LHCN-M2 (cell line): ENCODE measurements at regions not wholly inside any gene's neighbourhood (a gene's known extent, or its start where the extent isn't known, plus 50 kb on each side); places are given as distances from the start of the nearest gene placed in this dataset.
"Not testable (repeated sequence)": the region's sequence is repeated elsewhere in the genome, so short reads cannot be mapped to it uniquely, and the experiment has no call there.

ENCODE experiments used
- DNase-seq: peaks from one replicate; pipeline ENCODE4 v3.0.0-alpha.2; 2012; ENCODE audit warnings: low read depth

- not testable (repeated sequence) for DNase-seq
Measured at GRCh38 chr10:105550453-105550852, 909.4 kb downstream of the SORCS3 start.

GRCh38 chr10:105549731-105550130 is 908.6 kb downstream of the SORCS3 start:
- DNase-seq, result no peak

- no peak for DNase-seq
Measured at GRCh38 chr10:105545101-105545500, 904.0 kb downstream of the SORCS3 start.

GRCh38 chr10:105540381-105540780 is 899.3 kb downstream of the SORCS3 start:
- DNase-seq, result no peak

- no peak for DNase-seq
Measured at GRCh38 chr10:105538874-105539273, 897.8 kb downstream of the SORCS3 start.

- DNase-seq, result no peak
Measured at GRCh38 chr10:105535478-105535877, 894.4 kb downstream of the SORCS3 start.

- DNase-seq, result no peak
Measured at GRCh38 chr10:105534086-105534485, 893.0 kb downstream of the SORCS3 start.

- no peak for DNase-seq
Measured at GRCh38 chr10:105516511-105516910, 875.4 kb downstream of the SORCS3 start.

GRCh38 chr10:105514106-105514505 is 873.0 kb downstream of the SORCS3 start:
- no peak for DNase-seq

- DNase-seq, result no peak
Measured at GRCh38 chr10:105509517-105509916, 868.4 kb downstream of the SORCS3 start.

- no peak for DNase-seq
Measured at GRCh38 chr10:105506262-105506661, 865.2 kb downstream of the SORCS3 start.

- no peak for DNase-seq
Measured at GRCh38 chr10:105503714-105504113, 862.6 kb downstream of the SORCS3 start.

GRCh38 chr10:105502058-105502457 is 861.0 kb downstream of the SORCS3 start:
- no peak for DNase-seq

- no peak for DNase-seq
Measured at GRCh38 chr10:105494944-105495343, 853.9 kb downstream of the SORCS3 start.

GRCh38 chr10:105494303-105494702 is 853.2 kb downstream of the SORCS3 start:
- no peak for DNase-seq

GRCh38 chr10:105473170-105473569 is 832.1 kb downstream of the SORCS3 start:
- DNase-seq, result no peak

- no peak for DNase-seq
Measured at GRCh38 chr10:105468759-105469158, 827.7 kb downstream of the SORCS3 start.

GRCh38 chr10:105466521-105466920 is 825.4 kb downstream of the SORCS3 start:
- DNase-seq, result no peak

GRCh38 chr10:105434970-105435369 is 793.9 kb downstream of the SORCS3 start:
- no peak for DNase-seq

GRCh38 chr10:105413997-105414396 is 772.9 kb downstream of the SORCS3 start:
- DNase-seq, result no peak

- no peak for DNase-seq
Measured at GRCh38 chr10:105409370-105409769, 768.3 kb downstream of the SORCS3 start.

- no peak for DNase-seq
Measured at GRCh38 chr10:105406488-105406887, 765.4 kb downstream of the SORCS3 start.

GRCh38 chr10:105398202-105398601 is 757.1 kb downstream of the SORCS3 start:
- DNase-seq, result no peak

- no peak for DNase-seq
Measured at GRCh38 chr10:105391670-105392351, 750.7 kb downstream of the SORCS3 start.
